ENCODE measurements at regions not wholly inside any gene's neighbourhood (a gene's known extent, or its start where the extent isn't known, plus 50 kb on each side); places are given as distances from the start of the nearest gene placed in this dataset.
"Not testable (repeated sequence)": the region's sequence is repeated elsewhere in the genome, so short reads cannot be mapped to it uniquely, and the experiment has no call there.

- H3K27ac ChIP-seq (ENCODE audit: low read length); in situ Hi-C loops (cut with HindIII; ENCODE audit: low pct_unique_long_range_greater_than_20kb, low sequenced_read_pairs); H3K36me3 ChIP-seq (ENCODE audit: control insufficient read depth, insufficient read depth, low read length); H3K4me1 ChIP-seq (ENCODE audit: control insufficient read depth, insufficient read depth, low read length); H3K9me3 ChIP-seq (ENCODE audit: control insufficient read depth, insufficient read depth, low read depth, low read length); BruUV-seq (replicated peaks); CTCF ChIA-PET; intact Hi-C loops (cut with micrococcal nuclease; ENCODE audit: unreplicated experiment); DNase-seq (ENCODE audit: low read depth, low spot score); H3K27me3 ChIP-seq (ENCODE audit: control insufficient read depth, insufficient read depth, low read length); POLR2A ChIA-PET: not testable (repeated sequence)
- 0 out of 4 replicates have a peak overlapping the region, but pooled peaks of 1 of the 2 experiments have one; percentile 11 for H3K4me3 ChIP-seq (ENCODE audit: low read depth in 2 of 2, low read length in 2 of 2)
- ATAC-seq, result peak; percentile 44
These were observed 342.6 kb downstream of the BCL2L11 start for GRCh38 chr2:111463238-111463848.

GRCh38 chr2:111463956-111464355, 343.2 kb downstream of the BCL2L11 start:
- in situ Hi-C loops (cut with HindIII; ENCODE audit: low pct_unique_long_range_greater_than_20kb, low sequenced_read_pairs), result not testable (repeated sequence)

DNA sequence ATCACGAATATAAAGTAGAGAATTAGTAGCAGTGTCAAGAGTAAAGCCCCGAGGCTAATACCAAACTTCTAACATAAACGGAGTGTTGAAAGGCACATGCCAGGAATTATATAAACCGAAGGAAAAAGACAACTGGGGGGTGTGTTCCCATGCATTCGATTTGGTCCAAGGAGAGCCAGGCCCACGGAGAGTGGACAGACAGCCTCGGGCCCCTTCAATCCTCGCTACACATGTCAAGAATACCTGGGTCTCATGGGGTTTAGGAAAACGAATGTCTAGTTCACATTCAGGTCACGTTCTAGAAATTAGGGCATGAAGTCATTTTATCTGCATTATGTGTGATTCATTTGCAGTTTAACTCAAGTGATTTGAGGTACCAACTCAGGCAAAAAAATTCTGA, 343.7 kb downstream of the BCL2L11 start:
- in situ Hi-C loops (cut with HindIII; ENCODE audit: low pct_unique_long_range_greater_than_20kb, low sequenced_read_pairs); H3K9me3 ChIP-seq (ENCODE audit: control insufficient read depth, insufficient read depth, low read depth, low read length); H3K36me3 ChIP-seq (ENCODE audit: control insufficient read depth, insufficient read depth, low read length); H3K4me1 ChIP-seq (ENCODE audit: control insufficient read depth, insufficient read depth, low read length); CTCF ChIA-PET; BruUV-seq (replicated peaks); H3K4me3 ChIP-seq (ENCODE audit: low read depth in 2 of 2, low read length in 2 of 2); H3K27me3 ChIP-seq (ENCODE audit: control insufficient read depth, insufficient read depth, low read length); POLR2A ChIA-PET; DNase-seq (ENCODE audit: low read depth, low spot score); H3K27ac ChIP-seq (ENCODE audit: low read length); intact Hi-C loops (cut with micrococcal nuclease; ENCODE audit: unreplicated experiment): not testable (repeated sequence)
- ATAC-seq, result peak; percentile 5; the same call in 1 of the 2 replicates

More at GRCh38 chr2:111463956-111464355, 343.2 kb downstream of the BCL2L11 start:
- H3K4me1 ChIP-seq (ENCODE audit: control insufficient read depth, insufficient read depth, low read length); intact Hi-C loops (cut with micrococcal nuclease; ENCODE audit: unreplicated experiment); H3K27ac ChIP-seq (ENCODE audit: low read length); H3K4me3 ChIP-seq (ENCODE audit: low read depth in 2 of 2, low read length in 2 of 2); H3K36me3 ChIP-seq (ENCODE audit: control insufficient read depth, insufficient read depth, low read length); POLR2A ChIA-PET; DNase-seq (ENCODE audit: low read depth, low spot score); H3K9me3 ChIP-seq (ENCODE audit: control insufficient read depth, insufficient read depth, low read depth, low read length); CTCF ChIA-PET; H3K27me3 ChIP-seq (ENCODE audit: control insufficient read depth, insufficient read depth, low read length): not testable (repeated sequence)
- ATAC-seq, result peak; percentile 88
- BruUV-seq (replicated peaks), result TSS peak; percentile 8

DNA sequence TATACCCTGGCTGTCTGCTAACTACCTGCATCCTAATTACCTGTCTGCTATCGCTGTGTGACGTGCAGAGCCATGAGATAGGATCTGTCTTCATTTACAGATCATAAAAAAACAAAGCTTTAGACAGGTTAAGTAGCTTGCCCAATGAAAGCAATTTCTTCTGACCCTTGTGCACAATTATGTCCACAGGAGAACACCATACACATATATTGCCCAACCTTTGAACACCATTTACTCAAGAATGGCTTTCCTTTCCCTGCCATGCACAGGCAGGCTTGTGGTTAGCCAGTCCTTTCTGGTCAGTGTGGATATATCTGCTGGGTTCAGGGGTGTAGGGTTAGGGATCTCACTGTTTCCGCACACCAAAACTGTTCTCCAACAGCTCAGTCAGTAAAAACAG, 344.8 kb downstream of the BCL2L11 start:
- POLR2A ChIA-PET; H3K27me3 ChIP-seq (ENCODE audit: control insufficient read depth, insufficient read depth, low read length); BruUV-seq (replicated peaks); DNase-seq (ENCODE audit: low read depth, low spot score); H3K36me3 ChIP-seq (ENCODE audit: control insufficient read depth, insufficient read depth, low read length); intact Hi-C loops (cut with micrococcal nuclease; ENCODE audit: unreplicated experiment); H3K4me3 ChIP-seq (ENCODE audit: low read depth in 2 of 2, low read length in 2 of 2); H3K9me3 ChIP-seq (ENCODE audit: control insufficient read depth, insufficient read depth, low read depth, low read length); in situ Hi-C loops (cut with HindIII; ENCODE audit: low pct_unique_long_range_greater_than_20kb, low sequenced_read_pairs); H3K4me1 ChIP-seq (ENCODE audit: control insufficient read depth, insufficient read depth, low read length); CTCF ChIA-PET: not testable (repeated sequence)
- peak; percentile 10; the same call in 1 of the 2 replicates for ATAC-seq
- H3K27ac ChIP-seq (ENCODE audit: low read length), result peak overlapping the region; percentile 65

DNA sequence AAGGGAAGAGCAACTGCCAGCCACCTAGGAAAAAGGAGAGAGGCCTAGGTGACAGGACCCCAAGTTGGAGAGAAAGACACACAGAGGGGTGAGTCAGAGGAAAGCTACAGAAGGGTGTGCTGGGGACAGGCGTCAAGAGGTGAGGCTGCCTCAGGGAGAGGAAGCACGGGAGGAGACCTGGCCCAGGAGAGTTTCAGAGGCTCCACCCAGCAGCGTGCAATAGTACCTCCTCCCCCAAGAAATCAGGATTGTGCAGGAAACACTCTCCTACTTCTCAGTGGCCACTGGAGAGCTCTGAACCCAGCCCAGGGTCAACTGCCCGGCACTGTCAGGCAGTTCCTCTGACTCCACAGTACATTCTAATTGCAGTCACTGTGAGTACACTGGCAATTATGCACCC, 346.0 kb downstream of the BCL2L11 start:
- H3K36me3 ChIP-seq (ENCODE audit: control insufficient read depth, insufficient read depth, low read length); intact Hi-C loops (cut with micrococcal nuclease; ENCODE audit: unreplicated experiment); in situ Hi-C loops (cut with HindIII; ENCODE audit: low pct_unique_long_range_greater_than_20kb, low sequenced_read_pairs); DNase-seq (ENCODE audit: low read depth, low spot score); CTCF ChIA-PET; H3K27me3 ChIP-seq (ENCODE audit: control insufficient read depth, insufficient read depth, low read length); H3K9me3 ChIP-seq (ENCODE audit: control insufficient read depth, insufficient read depth, low read depth, low read length); POLR2A ChIA-PET; BruUV-seq (replicated peaks); H3K4me1 ChIP-seq (ENCODE audit: control insufficient read depth, insufficient read depth, low read length); H3K4me3 ChIP-seq (ENCODE audit: low read depth in 2 of 2, low read length in 2 of 2): not testable (repeated sequence)
- ATAC-seq, result peak; percentile 39
- 0 out of 2 replicates have a peak overlapping the region, but pooled peaks have one; percentile 44 for H3K27ac ChIP-seq (ENCODE audit: low read length)

DNA sequence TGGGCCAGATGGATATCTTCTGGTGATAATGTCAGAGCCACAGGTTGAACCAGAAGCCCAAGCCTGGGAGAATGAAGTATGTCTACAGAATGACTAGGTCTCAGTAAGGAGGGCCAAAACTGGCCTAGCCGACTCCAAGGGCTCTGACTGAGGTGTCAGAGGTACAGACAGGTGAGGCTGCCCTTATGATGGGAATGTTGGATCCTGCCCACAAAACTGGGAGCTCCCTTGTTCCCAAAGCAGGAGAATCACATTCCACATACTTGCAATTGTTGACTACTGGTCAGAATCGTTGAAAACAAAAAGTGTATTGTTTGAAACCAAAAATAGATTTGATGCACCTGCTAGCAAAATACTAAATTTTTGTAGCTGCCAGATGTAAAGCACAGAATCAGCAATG, 350.2 kb downstream of the BCL2L11 start:
- H3K27me3 ChIP-seq (ENCODE audit: control insufficient read depth, insufficient read depth, low read length); DNase-seq (ENCODE audit: low read depth, low spot score); CTCF ChIA-PET; in situ Hi-C loops (cut with HindIII; ENCODE audit: low pct_unique_long_range_greater_than_20kb, low sequenced_read_pairs); BruUV-seq (replicated peaks); H3K9me3 ChIP-seq (ENCODE audit: control insufficient read depth, insufficient read depth, low read depth, low read length); H3K36me3 ChIP-seq (ENCODE audit: control insufficient read depth, insufficient read depth, low read length); H3K27ac ChIP-seq (ENCODE audit: low read length); H3K4me3 ChIP-seq (ENCODE audit: low read depth in 2 of 2, low read length in 2 of 2); POLR2A ChIA-PET; ATAC-seq; H3K4me1 ChIP-seq (ENCODE audit: control insufficient read depth, insufficient read depth, low read length); intact Hi-C loops (cut with micrococcal nuclease; ENCODE audit: unreplicated experiment): not testable (repeated sequence)

DNA sequence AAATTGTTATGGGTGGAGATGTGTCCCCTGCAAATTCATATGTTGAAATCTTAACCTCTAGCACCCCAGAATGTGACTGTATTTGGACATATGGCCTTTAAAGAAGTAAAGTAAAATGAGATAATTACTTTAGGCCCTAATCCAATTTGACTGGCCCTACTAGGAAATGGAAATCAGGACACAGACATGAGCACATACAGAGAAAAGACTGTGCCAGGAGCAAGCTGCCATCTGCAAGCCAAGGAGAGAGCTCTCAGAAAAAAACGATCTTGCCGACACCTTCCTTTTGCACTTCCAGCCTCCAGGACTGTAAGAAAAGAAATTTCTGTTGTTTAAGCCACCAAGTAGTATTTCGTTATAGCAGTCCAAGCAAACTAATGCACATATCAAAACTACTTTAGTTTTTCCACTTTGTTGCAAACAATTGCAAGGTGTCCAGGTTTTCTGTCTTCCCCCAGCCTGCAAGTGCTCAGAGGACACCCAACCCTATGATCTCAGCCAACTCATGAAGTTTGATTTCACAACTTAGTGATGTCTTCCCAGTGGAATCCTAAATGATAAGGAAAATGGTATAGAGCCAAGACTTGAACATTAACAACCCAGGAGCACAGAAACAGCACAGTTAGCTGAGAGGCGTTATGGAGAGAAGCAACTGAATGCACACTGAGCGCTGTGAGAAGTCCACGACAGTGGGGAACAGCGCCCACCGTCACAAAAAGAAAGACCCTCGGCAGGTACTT, 351.2 kb downstream of the BCL2L11 start:
- H3K27me3 ChIP-seq (ENCODE audit: control insufficient read depth, insufficient read depth, low read length); POLR2A ChIA-PET; H3K4me3 ChIP-seq (ENCODE audit: low read depth in 2 of 2, low read length in 2 of 2); CTCF ChIA-PET; H3K27ac ChIP-seq (ENCODE audit: low read length); BruUV-seq (replicated peaks); intact Hi-C loops (cut with micrococcal nuclease; ENCODE audit: unreplicated experiment); H3K4me1 ChIP-seq (ENCODE audit: control insufficient read depth, insufficient read depth, low read length); DNase-seq (ENCODE audit: low read depth, low spot score); H3K9me3 ChIP-seq (ENCODE audit: control insufficient read depth, insufficient read depth, low read depth, low read length); H3K36me3 ChIP-seq (ENCODE audit: control insufficient read depth, insufficient read depth, low read length); in situ Hi-C loops (cut with HindIII; ENCODE audit: low pct_unique_long_range_greater_than_20kb, low sequenced_read_pairs); ATAC-seq: not testable (repeated sequence)
